G401 (cell line): ENCODE measurements at regions not wholly inside any gene's neighbourhood (a gene's known extent, or its start where the extent isn't known, plus 50 kb on each side); places are given as distances from the start of the nearest gene placed in this dataset.
"Not testable (repeated sequence)": the region's sequence is repeated elsewhere in the genome, so short reads cannot be mapped to it uniquely, and the experiment has no call there.

Source experiments
- DNase-seq: peaks from one replicate; pipeline ENCODE4 v3.0.0-alpha.2; 2015; ENCODE audit warnings: low spot score
- in situ Hi-C: cut with HindIII; loops from 2 replicates; pipeline ENCODE4 v1.10.0; 2016; ENCODE audit warnings: low sequenced_read_pairs, mixed read lengths

DNA sequence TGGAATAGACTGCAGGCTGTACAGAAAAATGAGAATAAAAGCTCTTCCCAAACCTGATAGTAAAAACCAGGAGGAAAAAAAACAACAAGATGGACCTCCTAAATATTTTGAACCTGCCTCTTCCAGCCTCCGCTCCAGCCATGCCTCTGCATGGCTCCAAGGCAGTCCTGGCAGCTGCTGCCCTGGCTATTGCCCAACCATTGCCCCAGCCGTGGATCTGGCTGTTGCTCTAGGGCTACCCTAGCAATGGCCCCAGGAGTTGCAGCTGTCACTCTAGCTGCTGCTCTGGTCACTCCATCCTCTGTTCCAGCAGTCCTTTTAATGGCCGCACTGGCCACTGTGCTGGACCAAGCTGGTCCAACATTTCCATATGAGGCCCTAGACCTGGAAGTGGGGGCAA is 1756.0 kb downstream of the C4orf33 start:
- no peak for DNase-seq
- in situ Hi-C loops = no loop called here

DNA sequence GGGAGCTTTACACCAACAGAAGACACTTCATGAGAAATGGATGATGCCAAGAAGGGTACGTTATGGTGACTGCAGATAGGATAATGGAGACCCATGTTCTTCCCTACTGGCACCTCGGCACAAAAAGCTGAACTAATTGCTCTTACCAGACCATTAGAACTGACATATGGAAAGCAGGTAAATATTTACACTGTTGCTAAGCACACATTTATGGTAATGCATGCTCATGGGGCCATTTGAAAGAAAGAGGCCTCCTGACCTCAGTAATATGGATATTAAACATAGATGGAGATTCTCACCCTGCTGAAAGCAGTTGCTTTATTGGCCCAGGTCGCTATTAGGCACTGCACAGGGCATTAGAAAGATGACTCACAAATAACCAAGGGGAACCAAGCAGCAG is 1759.6 kb downstream of the C4orf33 start:
- DNase-seq = no peak
- in situ Hi-C loops = no loop called here

DNA sequence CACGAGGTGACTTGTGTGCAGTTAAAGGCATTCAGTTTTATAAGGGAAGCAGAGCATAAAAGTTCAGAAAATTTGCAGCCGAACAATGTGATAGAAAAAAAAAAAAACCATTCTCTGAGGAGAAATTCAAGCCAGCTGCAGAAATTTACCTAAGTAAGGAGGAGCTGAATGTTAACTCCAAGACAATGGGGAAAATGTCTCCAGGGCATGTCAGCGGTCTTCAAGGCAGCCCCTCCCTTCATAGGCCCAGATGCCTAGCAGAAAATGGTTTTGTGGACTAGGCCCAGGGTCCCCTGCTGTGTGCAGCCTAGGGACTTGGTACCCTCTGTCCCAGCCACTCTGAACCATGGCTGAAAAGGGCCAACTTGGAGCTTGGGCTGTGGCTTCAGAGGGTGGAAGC is 1764.0 kb downstream of the C4orf33 start:
- in situ Hi-C loops = no loop called here
- no peak for DNase-seq

DNA sequence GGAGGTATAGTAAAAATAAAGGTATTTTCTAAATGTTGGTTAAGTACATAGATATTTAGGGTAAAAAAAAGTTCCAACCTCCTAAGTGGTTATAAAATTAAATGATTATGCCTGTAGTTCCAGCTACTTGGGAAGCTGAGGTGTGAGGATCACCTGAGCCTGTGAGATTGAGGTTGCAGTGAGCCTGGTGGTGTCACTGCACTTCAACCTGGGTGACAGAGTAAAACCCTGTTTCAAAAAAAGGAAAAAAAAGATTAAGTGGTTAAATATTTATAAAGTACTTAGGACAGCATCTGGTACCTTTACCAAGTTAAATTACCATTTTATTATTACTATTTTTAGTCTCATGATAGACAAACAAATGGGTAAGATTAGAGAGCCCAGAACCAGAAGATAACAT is 1801.0 kb downstream of the C4orf33 start:
- in situ Hi-C loops = no loop called here
- DNase-seq = no peak

DNA sequence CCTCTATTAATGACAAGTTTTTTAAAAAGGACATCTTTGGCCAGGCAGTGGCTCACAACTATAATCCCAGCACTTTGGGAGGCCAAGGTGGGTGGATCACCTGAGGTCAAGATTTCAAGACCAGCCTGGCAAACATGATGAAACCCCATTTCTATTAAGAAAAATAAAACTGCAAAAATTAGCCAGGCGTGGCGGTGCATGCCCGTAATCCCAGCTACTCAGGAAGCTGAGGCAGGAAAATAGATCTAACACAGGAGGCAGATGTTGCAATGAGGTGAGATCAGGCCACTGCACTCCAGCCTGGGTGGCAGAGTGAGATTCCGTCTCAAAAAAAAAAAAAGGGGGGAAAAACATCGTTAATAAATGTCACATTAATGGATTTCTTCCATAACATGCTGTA is 1805.4 kb downstream of the C4orf33 start:
- DNase-seq = no peak
- in situ Hi-C loops = no loop called here

DNA sequence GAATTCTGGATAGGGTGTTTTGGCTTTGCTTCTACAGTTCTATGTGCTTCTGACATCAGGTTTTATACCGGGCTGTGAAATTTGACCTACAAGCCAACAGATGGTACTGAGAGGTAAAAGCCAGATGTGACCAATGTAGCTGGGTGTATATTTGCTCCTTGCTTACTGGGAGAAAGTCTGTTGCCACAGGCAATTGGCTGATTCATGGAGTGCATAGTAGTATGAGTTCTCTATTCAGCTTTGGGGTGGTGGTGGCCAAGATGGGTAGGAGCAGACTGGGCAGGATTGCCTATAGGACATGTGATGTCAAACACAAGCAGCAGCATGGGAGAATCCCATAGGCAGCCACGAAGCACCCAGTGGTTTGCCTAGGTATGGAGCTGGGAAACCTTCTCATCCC is 1827.0 kb downstream of the C4orf33 start:
- no peak for DNase-seq
- in situ Hi-C loops = no loop called here

DNA sequence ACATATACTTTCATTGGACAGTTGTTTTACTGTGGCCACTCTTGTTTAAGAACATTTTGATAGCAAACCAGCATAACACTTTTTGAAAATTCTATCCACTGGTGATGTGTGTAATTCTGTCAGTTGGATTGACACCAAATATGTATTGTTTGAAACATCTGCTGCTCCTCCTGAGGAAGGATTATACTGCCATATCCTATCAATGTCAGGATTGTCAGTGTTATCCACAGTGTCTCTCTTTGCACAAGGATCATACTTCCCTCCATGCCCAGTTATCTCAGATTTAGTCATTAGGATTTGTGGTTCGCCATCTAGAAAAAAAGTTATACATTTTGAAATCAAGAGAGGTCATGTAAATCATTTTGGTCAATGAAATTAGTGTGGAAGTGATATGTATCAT is 1859.6 kb downstream of the C4orf33 start:
- DNase-seq = no peak
- in situ Hi-C loops = no loop called here

DNA sequence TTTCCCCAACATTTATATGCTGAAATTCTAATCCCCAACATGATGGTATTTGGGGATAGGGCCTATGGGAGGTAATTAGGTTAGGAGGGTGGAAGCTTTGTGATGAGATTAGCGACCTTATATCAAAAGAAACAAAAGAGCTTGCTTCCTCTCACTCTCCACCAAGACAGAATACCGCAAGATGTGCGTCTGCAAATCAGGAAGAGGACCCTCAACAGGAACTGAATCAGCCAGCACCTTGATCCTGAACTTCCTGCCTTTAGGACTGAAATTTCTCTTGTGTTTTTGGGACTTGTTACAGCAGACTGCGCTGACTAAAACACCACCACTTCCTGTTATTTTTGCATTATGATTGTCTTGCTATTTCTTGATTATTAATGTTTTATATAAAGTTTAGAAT is 1889.4 kb downstream of the C4orf33 start:
- in situ Hi-C loops = no loop called here

DNA sequence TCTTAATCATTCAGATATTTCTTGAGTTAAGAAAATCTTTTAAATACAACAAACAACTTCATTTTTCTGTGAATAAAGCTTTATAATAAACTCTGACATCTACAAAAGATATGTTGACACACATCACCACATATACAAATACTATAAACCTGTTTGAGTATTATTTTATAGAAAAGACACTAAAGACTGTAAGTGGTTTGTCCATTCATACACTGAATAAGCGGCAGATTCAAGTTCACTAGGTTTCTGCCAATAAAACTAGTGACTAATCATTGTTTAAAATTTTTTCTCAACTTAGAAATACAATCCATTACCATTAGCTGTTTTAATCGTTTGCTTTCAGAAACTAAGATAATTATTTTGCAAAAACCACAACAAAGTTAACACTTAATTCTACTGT is 1900.0 kb downstream of the C4orf33 start:
- DNase-seq = no peak
- in situ Hi-C loops = no loop called here

More for the DNA sequence above, 1889.4 kb downstream of the C4orf33 start:
- no peak for DNase-seq

DNA sequence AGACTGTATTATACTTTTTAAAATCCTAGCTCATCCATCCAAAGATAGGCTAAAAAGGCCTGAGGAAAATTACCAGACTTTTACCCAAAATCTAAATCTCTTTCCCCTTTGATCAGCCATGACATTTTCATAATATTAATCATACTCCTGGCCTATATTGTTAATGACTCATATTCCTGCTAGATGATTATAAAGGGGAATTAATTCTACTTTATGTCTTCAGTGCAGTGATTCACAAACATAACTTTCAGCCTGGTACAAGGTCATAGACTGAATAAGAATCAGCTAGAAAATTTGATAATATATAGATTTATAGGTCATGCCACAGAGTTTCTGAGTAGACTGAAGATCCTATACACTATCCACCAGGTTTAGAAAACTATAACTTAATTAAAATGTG is 1905.4 kb downstream of the C4orf33 start:
- in situ Hi-C loops = no loop called here
- no peak for DNase-seq

DNA sequence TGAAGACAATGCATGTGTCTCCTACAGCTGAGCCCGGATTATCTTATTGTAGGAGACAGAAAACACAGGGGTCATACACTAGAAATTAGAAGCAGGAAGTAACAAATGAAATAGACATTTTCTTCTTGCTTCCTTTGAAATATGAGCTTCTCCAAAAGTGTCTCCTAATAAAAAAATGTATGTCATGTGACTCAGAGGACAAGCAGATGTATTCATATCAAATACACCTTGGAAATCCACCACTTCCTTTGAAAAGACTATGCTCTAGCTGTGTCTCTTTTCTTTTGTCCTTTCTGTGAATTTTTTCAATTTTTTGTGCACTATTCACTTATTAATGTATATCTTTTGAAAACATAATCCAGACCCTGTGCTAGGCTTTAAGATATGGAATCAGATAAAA is 1906.2 kb downstream of the C4orf33 start:
- in situ Hi-C loops = no loop called here
- no peak for DNase-seq

DNA sequence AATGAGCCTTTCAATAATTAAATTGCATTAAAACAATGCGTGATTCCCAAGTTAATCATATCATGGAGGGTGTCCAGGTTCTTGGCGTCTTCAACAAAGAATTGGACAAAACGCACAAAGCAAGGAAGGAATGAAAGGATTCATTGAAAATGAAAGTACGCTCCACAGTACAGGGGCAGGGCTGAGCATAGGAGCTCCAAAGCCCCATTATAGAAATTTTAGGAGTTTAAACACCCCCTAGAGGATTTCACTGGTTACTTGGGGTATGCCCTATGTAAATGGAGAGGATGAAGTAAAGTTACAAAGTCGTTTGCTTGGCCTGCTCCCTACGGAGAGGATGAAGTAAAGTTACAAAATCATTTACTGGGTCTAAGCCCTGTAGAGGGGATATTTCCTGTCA is 1910.4 kb downstream of the C4orf33 start:
- in situ Hi-C loops = no loop called here
- no peak for DNase-seq

DNA sequence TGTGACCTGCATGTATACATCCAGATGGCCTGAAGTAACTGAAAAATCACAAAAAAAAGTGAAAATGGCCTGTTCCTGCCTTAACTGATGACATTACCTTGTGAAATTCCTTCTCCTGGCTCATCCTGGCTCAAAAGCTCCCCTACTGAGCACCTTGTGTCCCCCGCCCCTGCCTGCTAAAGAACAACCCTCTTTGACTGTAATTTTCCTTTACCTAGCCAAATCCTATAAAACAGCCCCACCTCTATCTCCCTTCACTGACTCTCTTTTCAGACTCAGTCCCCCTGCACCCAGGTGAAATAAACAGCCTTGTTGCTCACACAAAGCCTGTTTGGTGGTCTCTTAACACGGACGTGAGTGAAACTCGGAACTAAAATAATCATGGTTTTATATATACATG is 1916.0 kb downstream of the C4orf33 start:
- DNase-seq, in situ Hi-C loops: not testable (repeated sequence)

DNA sequence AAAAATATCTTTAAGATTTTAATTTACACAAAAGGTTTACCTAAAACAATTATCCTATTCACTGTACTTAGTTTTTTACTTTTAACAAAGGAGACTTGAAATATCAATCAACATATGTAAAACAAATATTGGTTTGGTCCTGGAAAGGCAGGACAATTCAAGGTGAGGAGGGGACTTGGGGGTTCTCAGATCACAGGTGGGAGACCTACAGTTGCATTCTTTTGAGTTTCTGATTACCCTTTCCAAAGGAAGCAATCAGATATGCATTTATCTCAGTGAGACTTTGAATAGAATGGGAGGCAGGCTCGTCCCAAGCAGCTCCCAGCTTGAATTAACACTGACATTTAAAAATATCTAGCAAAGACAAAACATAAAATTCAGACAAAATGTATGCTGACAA is 1917.3 kb downstream of the C4orf33 start:
- no peak for DNase-seq
- in situ Hi-C loops = no loop called here

DNA sequence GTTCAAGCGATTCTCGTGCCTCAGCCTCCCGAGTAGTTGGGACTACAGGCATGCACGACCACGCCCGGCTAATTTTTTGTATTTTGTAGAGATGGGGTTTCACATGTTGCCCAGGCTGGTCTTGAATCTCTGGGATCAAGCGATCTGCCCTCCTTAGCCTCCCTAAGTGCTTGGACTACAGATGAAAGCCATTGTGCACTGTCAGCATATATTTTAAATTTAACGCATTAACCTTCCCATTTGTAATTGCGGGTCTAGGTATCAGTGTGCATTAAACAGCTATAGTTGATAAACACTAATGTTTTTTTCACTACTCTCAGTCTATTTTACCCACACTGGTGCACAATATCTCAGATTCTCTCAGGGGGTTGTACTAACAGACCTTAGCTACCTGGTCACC is 1930.8 kb downstream of the C4orf33 start:
- in situ Hi-C loops = no loop called here
- no peak for DNase-seq

DNA sequence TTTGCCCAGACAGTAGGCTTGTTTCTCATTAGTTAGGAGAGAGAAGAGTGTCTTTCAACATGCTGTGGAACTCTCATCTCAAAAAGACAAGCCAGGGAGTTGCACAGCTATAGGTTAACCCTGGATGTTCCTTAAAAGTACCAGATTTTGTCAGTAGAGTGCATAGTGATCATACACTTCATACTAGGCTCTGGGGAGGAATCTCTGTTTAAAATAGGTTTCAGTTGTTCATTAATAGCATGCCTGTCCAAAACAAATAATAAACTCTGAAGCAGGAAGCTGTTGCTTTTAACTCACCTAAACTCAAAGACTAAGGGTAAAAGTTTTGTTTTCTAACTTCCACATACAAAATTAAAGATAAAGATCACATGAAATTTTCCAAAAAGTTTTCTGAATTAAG is 1948.4 kb downstream of the C4orf33 start:
- in situ Hi-C loops = no loop called here
- DNase-seq = no peak

DNA sequence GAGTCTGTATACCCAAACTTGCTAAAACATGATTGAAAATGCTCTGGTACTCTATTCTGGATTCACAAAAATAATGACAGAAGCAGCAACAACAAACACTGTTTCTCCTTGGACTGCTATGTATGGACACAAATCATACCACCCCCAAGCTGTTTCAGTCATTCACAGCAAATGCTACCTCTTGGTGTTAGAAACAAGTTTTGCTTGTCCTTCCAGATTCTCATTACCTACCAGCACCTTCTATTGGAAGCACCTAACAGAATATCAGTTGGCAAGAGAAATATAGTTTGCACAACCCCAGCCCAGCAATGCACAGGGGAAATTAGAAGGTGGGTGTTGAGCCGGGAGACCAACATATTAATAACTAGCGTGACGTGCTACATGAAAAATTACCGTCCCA is 1950.9 kb downstream of the C4orf33 start:
- no peak for DNase-seq
- in situ Hi-C loops = no loop called here

DNA sequence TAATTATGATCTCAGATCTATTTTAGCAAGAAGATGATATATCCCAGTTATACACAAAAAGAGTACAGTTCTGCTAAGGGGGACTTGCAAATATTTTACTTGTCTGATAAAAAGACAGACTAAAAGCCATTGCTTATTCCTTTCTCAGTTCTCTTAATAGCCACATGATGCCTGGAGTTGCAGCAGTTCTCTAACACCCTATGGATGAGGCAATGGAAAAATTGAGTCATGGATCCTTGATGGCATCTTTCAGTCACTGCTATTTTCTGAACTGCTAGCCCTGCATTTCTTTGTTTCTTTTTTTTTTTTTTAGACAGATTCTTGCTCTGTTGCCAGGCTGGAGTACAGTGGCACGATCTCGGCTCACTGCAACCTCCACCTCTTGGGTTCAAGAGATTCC is 1956.7 kb downstream of the C4orf33 start:
- no peak for DNase-seq
- in situ Hi-C loops = no loop called here

DNA sequence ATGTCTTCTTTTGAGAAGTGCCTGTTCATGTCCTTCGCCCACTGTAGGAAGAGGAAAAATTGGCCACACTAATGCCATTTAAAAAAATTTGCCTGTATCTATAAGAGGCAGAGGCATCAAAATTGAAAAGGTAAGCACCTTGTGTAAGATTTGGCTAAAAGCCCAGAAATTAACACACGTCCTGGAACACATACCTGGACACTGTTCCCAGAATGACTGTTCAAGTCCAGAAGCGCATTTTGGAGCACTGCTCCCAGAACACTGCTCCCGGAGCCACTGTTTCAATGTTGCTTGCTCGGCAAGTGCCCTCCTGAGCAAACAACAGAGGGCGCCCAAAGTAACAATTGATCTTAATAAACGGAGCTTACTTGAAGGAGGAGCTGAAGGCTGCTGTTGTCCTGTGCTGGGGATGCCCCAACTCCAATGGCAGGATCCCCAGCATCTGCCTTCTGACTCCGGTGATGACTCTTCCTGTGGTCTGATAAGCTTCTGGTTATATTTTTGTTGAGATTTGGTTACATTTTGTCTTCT is 1958.6 kb downstream of the C4orf33 start:
- in situ Hi-C loops = no loop called here
- DNase-seq = no peak

DNA sequence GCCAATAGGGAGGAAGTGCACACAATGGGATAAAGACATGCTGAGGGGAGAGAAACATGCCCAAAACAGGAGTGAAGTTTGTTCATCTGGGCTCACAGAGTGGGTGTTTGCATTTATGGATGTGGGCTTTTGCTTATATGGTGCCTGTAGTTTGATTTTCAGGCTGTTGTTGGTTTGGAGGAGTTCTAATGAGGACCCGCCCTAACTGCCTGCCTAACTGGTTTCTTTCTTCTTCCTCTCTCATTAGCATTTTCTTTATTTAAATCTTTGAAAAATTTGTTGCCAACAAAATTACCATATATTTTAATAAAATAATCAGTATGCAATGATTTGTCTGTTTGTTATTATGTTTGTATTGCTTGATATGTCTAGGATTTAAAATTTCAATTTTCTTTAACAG is 1965.8 kb downstream of the C4orf33 start:
- no peak for DNase-seq
- in situ Hi-C loops = no loop called here

DNA sequence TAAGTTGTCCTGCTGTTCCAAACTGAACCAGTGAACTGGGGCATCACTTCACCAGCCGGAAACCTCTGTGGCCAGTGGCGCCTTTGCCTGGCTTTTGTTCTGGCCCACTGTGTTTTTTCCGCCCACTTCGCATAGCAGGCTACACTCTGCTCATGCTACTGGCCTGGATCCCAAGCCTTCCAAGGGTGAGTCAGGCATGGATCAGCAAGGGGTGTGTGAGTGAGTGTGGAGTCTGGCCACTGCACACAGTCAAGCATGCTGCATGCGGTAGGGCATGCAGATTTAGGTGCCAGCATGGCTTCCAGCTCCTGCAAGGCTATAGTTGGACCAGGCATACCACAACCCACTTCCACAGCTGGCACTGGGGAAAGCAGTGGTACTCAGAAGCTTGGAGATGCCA is 1967.9 kb downstream of the C4orf33 start:
- DNase-seq = no peak
- in situ Hi-C loops = no loop called here

DNA sequence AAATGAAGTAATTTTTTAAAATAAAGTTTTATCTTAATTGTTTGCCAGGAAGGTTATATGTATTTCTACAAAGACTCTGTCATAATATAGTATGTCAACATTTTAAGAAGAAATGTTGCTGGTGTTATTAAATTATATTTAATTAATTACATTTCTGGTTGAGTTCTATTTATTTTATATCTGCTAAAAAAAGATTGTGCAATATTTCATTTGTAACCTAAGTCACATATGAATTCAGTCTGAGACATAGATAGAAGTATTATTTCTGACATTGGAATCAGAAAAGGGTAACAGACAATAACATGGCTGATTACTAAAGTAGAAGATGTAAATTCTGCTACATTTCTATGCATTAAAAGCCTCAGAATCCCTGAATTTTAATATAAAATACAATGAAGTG is 1985.1 kb downstream of the C4orf33 start:
- DNase-seq = no peak
- in situ Hi-C loops = no loop called here
